GM21825 (cell line): ENCODE measurements at regions not wholly inside any gene's neighbourhood (a gene's known extent, or its start where the extent isn't known, plus 50 kb on each side); places are given as distances from the start of the nearest gene placed in this dataset.
"Not testable (repeated sequence)": the region's sequence is repeated elsewhere in the genome, so short reads cannot be mapped to it uniquely, and the experiment has no call there.

Experiments
- ATAC-seq: cut with Tn5 transposase; IDR thresholded peaks from one replicate; pipeline ENCODE4 v1.9.1; 2021; ENCODE audit warnings: mild to moderate bottlenecking, moderate library complexity; ENCODE audit not compliant: unreplicated experiment

DNA sequence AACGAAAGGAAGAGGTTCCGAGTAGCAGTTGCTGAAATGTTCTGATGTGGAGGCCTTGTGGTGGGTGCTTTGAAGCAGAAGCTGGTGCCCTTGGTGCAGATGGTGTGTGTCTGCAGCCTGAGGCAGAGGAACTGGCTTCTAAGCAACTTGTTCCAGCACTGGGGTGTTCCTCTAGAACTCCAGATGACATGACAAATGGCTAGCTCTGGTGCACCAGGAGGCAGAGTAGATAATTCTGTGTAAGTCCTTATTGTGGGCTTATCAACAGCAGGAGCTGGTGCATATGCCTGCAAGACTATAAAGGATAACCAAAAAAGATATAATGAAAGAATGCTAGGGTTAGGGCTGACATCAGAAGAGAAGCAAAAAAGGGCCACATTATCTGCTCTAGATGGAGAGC, 76.5 kb downstream of the ARL5B start:
- no peak for ATAC-seq

- ATAC-seq, result no peak
Measured at GRCh38 chr10:18737236-18737635, 78.0 kb downstream of the ARL5B start.

DNA sequence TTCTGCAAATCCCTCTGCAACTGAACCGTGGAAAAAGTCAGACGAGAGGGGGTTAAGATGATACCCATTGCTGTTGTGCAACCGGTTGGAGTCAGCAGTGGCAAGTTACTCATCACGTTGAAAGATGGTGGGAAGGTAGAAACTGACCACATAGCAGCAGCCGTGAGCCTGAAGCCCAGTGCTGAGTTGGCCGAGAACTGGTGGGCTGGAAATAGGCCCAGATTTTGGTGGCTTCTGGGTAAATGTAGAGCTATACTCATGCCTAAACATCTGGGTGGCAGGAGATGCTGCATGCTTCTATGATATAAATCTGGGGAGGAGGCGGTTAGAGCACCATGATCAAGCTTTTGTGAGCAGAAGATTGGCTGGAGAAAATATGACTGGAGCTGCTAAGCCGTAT, 78.6 kb downstream of the ARL5B start:
- no peak for ATAC-seq

DNA sequence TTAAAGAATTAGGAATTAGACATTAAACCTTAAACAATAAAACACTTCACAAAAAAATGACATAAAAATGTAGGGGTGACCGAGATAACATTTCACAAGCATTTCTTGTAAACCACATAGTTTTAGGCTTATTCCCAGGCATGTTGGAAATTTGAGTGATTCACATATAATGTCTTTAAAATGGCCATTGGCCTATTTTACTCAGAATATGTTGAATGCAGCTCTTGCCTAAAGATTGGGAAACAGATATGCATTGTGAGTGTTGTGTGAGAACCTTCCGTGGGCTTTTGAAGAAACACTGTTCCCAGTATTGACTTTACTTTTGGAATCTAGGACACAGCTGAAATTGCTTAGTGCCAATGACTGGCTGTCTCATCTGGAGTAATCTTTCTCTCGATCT, 79.6 kb downstream of the ARL5B start:
- no peak for ATAC-seq

- ATAC-seq, result no peak
Measured at GRCh38 chr10:18743926-18744325, 84.7 kb downstream of the ARL5B start.

DNA sequence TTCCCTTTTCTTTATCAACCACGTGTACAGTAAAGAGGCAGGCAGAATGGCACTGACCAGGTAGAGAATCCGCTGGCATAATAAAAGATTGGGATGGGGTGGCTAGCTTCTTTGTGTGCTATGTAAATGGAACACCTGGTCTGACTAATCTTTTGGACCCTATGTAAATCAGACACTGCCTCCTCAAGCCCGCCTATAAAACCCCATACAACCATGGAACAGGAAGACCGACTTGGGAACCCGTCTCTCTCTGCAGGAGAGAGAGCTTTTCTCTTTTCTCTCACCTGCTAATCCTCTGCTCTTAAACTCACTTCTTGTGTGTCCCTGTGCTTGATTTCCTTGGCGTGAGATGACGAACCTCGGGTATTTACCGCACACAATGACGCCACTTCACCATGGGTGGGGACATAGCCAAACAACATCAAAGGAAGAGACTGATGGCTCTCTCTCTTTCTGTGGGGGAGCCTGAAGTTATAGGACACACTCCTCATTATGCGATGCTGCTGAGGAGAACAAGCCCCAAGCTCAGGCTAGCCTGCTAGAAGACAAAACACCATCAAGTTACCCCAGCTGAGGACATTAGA, 94.2 kb downstream of the ARL5B start:
- no peak for ATAC-seq

GRCh38 chr10:18759575-18759974, 100.3 kb downstream of the ARL5B start:
- peak; percentile 58 for ATAC-seq

- no peak for ATAC-seq
Measured at GRCh38 chr10:18760836-18761235, 101.6 kb downstream of the ARL5B start.

- no peak for ATAC-seq
Measured at GRCh38 chr10:18767981-18768380, 108.8 kb downstream of the ARL5B start.

DNA sequence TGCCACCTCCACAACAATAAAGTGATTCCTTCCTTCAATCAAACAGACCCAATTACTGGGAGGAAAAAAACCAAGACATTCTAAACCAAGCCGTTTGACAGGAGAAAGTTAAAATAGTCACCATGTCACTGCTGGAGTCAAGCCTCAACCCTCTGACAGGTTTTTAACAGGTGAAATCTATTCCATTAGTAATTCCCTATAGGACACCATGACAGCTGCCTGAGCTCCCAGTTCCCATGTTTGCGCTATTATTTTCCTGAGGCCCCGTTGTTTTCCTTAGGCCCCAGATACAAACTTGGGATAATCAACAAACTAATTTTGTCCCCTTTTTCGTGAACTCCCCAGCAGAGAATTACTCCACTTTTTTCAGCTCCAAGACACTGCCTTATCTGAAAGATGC, 113.9 kb downstream of the ARL5B start:
- ATAC-seq, result no peak

GRCh38 chr10:18777258-18777657, 118.0 kb downstream of the ARL5B start:
- no peak for ATAC-seq

GRCh38 chr10:18786478-18786877, 127.2 kb downstream of the ARL5B start:
- ATAC-seq, result no peak

GRCh38 chr10:18793951-18794350, 134.7 kb downstream of the ARL5B start:
- no peak for ATAC-seq

DNA sequence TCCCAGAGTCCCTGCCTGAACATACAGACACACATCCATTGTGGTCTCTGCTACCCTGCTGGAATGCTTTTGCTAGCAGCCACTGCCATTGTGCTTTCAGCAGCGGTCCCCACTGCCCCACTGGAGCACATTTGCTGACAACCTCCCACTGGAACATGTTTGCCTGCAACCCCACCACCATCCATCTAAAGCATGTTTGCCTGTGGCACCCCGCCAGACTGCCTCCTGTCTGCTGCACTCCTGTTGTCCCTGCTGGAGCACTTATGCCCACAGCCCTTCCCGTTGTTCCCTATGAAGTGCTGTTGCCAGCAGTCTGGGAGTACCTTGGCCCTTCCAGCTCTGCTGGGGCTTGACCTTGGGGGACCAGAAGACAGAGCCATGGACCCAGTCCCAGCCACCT, 136.3 kb downstream of the ARL5B start:
- no peak for ATAC-seq

DNA sequence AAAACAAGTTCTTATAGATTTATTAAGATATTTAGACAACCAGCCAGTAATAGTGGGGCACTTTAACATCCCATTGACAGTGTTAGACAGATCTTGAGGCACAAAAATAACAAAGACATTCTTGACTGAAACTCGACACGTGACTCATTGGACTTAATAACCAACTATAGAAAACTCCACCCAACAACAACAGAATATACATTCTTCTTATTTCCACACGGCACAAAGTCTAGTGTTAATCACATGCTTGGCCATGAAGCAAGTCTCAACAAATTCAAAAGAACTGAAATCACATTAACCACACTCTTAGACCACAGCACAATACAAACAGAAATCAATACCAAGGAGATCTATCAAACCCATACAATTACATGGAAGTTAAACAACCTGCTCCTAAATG, 138.1 kb downstream of the ARL5B start:
- ATAC-seq, result no peak

DNA sequence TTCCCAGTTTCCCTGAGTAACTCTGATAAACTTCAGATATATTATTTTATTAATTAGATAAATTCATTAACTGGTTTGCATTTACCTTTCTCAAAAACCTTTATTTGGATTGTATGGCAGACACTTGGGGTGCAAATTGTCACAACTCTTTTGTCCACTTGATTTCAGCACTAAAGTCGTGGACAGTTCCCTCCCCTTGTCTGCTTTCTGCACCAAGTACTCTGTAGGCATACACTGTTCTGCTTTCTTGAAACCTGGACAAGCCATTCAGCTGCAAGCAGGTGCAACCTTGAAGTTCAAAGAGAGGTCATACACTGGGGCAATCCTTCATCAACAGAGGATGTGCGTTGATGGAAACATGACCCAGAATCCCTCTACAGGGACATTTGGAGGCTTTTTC, 162.9 kb downstream of the ARL5B start:
- no peak for ATAC-seq

DNA sequence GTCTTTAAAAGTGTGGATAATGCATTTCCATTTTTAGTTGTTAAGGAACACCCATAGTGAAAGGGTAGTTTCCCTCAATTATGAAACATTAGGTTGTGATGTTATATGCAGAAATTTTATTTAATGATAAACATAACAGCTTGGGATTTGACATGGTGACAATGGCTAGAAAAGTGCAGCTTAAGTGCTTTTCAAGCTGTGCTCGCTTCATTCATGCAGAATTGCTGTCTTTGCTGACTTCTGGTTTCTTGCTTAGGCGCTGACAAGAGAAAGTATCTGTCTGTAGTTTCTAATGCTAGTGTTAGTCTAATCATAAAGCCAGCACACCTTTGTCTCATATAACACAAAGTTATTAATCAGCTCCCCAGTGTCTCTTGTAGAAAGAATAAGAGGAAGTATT, 170.0 kb downstream of the ARL5B start:
- no peak for ATAC-seq

DNA sequence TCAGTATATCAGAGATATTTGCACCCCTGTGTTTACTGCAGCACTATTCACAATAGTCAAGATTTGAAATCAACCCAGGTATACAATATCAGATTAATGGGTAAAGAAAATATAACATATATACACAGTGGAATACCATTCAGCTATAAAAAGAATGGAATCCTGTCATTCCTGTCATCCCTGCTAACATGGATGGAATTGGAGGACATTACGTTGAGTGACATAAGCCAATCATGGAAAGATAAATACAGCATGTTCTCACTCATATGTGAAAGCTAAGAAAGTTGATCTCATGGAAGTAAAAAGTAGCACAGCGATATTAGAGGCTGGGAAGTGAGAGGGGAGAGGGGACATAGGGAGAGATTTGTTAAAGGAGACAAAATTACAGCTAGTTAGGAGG, 171.0 kb downstream of the ARL5B start:
- no peak for ATAC-seq

DNA sequence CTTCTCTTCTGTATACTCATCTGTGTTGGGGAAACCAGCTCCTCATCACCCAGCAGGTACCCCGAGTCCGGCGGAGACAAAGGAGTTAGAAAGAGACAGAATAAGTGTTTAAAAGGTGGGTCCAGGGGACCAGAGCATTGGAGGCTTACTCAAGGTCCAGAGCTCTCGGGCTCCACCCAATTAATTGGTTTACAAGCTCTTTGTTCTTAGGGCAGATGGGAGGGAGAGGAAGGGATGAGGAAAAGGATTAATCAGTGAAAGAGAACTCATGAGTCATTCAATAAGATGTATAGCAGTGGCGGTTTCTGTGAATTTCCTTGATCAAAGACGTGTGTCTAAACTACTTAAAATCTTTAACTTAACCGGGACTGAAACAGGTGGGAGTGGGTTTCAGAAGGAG, 192.0 kb upstream of the MALRD1 start:
- ATAC-seq, result not testable (repeated sequence)

DNA sequence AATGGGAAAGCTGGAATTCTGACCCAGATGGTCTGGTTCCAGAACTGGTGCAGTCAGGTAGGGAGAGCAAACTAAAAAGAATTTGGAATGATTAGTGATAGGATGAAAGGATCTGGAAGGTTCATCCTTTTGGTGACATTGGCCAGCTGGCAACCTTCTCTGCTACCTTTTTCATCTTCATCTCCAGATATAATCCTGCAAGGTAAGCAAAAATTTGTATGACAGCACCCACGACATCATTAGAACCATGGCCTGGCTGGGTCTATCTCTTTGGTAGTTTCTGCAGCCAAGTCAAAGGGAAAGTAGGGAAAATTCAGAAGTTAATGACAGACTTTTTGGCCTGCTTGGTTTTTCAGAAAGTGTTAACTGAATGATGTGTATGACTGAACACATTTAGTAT, 188.9 kb upstream of the MALRD1 start:
- ATAC-seq, result no peak

- no peak for ATAC-seq
Measured at GRCh38 chr10:18860186-18860585, 188.4 kb upstream of the MALRD1 start.

GRCh38 chr10:18860631-18861240, 187.9 kb upstream of the MALRD1 start:
- ATAC-seq, result no peak

DNA sequence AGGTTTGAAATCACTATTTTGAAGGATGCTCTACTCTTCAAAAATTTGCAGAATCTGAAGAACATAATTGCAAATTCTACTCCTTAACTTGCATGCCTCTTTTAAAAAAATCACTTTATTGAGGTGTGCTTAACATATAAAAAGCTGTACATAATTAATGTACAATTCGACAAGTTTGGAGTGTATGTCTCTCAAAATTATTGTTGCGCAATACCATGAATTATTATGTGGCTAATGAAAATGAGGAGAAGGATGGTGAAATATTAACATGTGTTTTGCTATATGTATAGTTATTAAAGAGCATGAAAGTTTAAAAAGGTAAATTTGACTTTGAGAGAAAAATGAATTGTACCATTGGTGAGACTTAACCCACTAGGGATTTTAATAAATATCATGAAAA, 187.2 kb upstream of the MALRD1 start:
- ATAC-seq, result no peak
